ENCODE measurements at regions not wholly inside any gene's neighbourhood (a gene's known extent, or its start where the extent isn't known, plus 50 kb on each side); places are given as distances from the start of the nearest gene placed in this dataset.
"Not testable (repeated sequence)": the region's sequence is repeated elsewhere in the genome, so short reads cannot be mapped to it uniquely, and the experiment has no call there.

DNA sequence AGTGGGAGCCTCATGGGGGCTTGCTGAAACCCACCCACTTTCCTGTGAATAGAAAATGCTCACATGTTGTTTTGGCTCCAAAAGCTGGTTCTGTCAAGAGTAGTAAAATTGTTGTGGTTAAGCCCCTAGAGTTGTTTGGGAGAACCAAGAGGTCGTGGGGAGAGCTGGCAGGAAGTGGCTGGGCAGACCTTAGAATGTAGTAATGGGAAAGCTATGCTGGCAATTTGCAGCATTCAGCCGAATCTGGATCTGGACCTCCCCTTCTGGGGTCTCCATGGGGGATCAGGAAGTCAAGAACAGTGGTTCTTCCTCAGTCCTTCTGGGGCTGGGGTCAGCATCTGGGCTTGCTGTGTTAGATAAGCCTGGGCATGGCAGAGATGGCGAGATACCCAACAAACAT is 150.6 kb upstream of the TBX3 start:
- Histone ChIP-seq H3K27ac (ENCODE audit: low read depth, low read length) (no peak overlapping the region), H3K27me3 (ENCODE audit: control insufficient read depth in 1 of 2, insufficient read depth in 2 of 2, low read length in 2 of 2) (no peaks in the 10 kb centered on the region), H3K4me1 (ENCODE audit: control insufficient read depth in 1 of 2, insufficient read depth in 2 of 2, low read length in 2 of 2) (no peaks in the 10 kb centered on the region), H3K4me3 (ENCODE audit: low read depth in 1 of 2, low read length in 2 of 2) (no peak overlapping the region), H3K9ac (ENCODE audit: low read depth in 1 of 2, low read length in 2 of 2) (no peak overlapping the region), H3K36me3 (ENCODE audit: control insufficient read depth in 1 of 2, insufficient read depth in 2 of 2, low read length in 2 of 2) (no peaks in the 10 kb centered on the region), H3K9me3 (ENCODE audit: control insufficient read depth in 1 of 2, low read length in 2 of 2) (peaks cover 0 to 6% of the 10 kb centered on the region in 2 donors)

DNA sequence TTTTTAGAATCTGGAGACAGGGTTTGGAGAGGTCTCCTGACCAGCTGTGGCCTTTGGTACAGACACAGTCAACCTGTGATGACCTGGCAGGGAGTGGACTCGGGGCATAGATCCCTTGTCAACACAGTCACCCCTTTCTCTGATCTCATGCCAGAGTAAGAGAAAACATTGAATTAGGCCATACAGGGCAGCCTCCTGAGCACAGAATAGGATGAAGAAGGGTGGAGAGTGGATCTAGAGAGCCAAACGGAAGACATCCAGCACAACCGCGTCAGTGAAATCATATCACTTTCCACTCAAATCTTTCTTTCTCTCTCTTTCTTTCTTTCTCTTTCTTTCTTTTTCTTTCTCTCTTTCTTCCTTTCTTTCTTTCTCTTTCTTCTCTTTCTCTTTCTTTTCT is 145.9 kb upstream of the TBX3 start:
- H3K4me3 ChIP-seq (ENCODE audit: low read depth in 1 of 2, low read length in 2 of 2) = no peak overlapping the region
- peaks cover 23 to 25% of the 10 kb centered on the region in 2 donors for H3K4me1 ChIP-seq (ENCODE audit: control insufficient read depth in 1 of 2, insufficient read depth in 2 of 2, low read length in 2 of 2)
- no peaks in the 10 kb centered on the region for H3K36me3 ChIP-seq (ENCODE audit: control insufficient read depth in 1 of 2, insufficient read depth in 2 of 2, low read length in 2 of 2)
- H3K9ac ChIP-seq (ENCODE audit: low read depth in 1 of 2, low read length in 2 of 2) = no peak overlapping the region
- no peaks in the 10 kb centered on the region for H3K27me3 ChIP-seq (ENCODE audit: control insufficient read depth in 1 of 2, insufficient read depth in 2 of 2, low read length in 2 of 2)
- H3K9me3 ChIP-seq (ENCODE audit: control insufficient read depth in 1 of 2, low read length in 2 of 2) = no peaks in the 10 kb centered on the region
- no peak overlapping the region for H3K27ac ChIP-seq (ENCODE audit: low read depth, low read length)

DNA sequence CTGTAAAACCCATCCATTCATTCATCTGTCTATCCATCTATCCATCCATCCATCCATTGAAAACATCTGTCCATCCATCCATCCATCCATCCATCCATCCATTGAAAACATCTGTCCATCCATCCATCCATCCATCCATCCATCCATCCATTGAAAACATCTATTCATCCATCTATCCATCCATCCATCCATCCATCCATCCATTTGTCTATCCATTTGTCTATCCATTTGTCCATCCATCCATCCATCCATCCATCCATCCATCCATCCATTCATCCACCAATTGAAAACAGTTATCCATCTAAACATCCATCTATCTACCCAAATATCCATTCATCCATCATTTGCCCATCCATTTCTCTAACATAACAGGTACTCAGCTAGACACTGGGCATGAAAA is 145.3 kb upstream of the TBX3 start:
- not testable (repeated sequence) for H3K27me3 ChIP-seq (ENCODE audit: control insufficient read depth in 1 of 2, insufficient read depth in 2 of 2, low read length in 2 of 2); H3K9ac ChIP-seq (ENCODE audit: low read depth in 1 of 2, low read length in 2 of 2); H3K27ac ChIP-seq (ENCODE audit: low read depth, low read length); H3K4me3 ChIP-seq (ENCODE audit: low read depth in 1 of 2, low read length in 2 of 2); H3K9me3 ChIP-seq (ENCODE audit: control insufficient read depth in 1 of 2, low read length in 2 of 2); H3K36me3 ChIP-seq (ENCODE audit: control insufficient read depth in 1 of 2, insufficient read depth in 2 of 2, low read length in 2 of 2)
- peaks cover 23 to 25% of the 10 kb centered on the region in 2 donors for H3K4me1 ChIP-seq (ENCODE audit: control insufficient read depth in 1 of 2, insufficient read depth in 2 of 2, low read length in 2 of 2)

DNA sequence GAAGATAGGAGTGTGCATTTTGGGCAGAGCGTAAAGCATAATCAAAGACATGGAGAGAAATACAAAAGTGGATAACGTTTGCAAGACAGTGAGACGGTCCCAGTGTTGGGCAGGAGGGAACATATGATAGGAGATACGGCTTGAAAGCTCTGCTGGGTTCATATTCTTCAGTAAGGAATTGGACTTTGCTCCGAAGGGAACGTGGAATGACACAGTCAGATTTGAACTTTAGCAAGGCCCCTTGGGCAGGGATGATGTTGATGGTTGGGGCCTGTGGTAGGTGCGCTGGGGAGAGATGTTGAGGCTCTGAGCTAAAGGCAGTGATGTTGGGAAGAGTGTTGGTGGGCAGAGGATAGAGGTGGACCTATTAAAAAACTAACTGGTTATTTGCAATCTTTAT is 143.5 kb upstream of the TBX3 start:
- no peak overlapping the region for H3K4me3 ChIP-seq (ENCODE audit: low read depth in 1 of 2, low read length in 2 of 2)
- no peaks in the 10 kb centered on the region for H3K27me3 ChIP-seq (ENCODE audit: control insufficient read depth in 1 of 2, insufficient read depth in 2 of 2, low read length in 2 of 2)
- no peak overlapping the region for H3K9ac ChIP-seq (ENCODE audit: low read depth in 1 of 2, low read length in 2 of 2)
- H3K9me3 ChIP-seq (ENCODE audit: control insufficient read depth in 1 of 2, low read length in 2 of 2) = no peaks in the 10 kb centered on the region
- H3K36me3 ChIP-seq (ENCODE audit: control insufficient read depth in 1 of 2, insufficient read depth in 2 of 2, low read length in 2 of 2) = no peaks in the 10 kb centered on the region
- H3K4me1 ChIP-seq (ENCODE audit: control insufficient read depth in 1 of 2, insufficient read depth in 2 of 2, low read length in 2 of 2) = peaks cover 25 to 30% of the 10 kb centered on the region in 2 donors
- H3K27ac ChIP-seq (ENCODE audit: low read depth, low read length) = no peak overlapping the region

DNA sequence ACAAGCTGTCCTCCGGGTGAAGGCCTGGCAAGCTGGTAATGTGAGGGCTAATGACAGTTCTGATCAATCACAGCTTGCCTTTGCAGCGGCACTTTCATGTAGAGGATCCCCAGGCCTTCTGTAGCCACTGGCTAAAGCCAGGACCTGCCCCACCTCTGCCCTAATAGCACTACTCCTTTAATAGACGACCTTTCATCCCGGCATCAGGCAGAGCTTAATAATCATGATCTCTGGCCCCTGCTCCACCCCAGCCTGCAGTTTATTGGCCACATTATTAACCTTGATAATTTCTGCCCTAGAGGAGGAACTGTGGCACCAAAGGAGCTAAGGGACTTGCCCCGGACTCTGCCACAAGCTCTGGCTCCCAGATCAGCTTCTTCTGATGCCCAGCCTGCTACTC is 142.3 kb upstream of the TBX3 start:
- no peaks in the 10 kb centered on the region for H3K36me3 ChIP-seq (ENCODE audit: control insufficient read depth in 1 of 2, insufficient read depth in 2 of 2, low read length in 2 of 2)
- H3K9me3 ChIP-seq (ENCODE audit: control insufficient read depth in 1 of 2, low read length in 2 of 2) = no peaks in the 10 kb centered on the region
- no peak overlapping the region for H3K27ac ChIP-seq (ENCODE audit: low read depth, low read length)
- peak overlapping the region in 1 of 2 donors; percentile 32 for H3K4me3 ChIP-seq (ENCODE audit: low read depth in 1 of 2, low read length in 2 of 2)
- no peaks in the 10 kb centered on the region for H3K27me3 ChIP-seq (ENCODE audit: control insufficient read depth in 1 of 2, insufficient read depth in 2 of 2, low read length in 2 of 2)
- peak overlapping the region in 1 of 2 donors; percentile 9 for H3K9ac ChIP-seq (ENCODE audit: low read depth in 1 of 2, low read length in 2 of 2)
- peaks cover 25 to 30% of the 10 kb centered on the region in 2 donors for H3K4me1 ChIP-seq (ENCODE audit: control insufficient read depth in 1 of 2, insufficient read depth in 2 of 2, low read length in 2 of 2)

DNA sequence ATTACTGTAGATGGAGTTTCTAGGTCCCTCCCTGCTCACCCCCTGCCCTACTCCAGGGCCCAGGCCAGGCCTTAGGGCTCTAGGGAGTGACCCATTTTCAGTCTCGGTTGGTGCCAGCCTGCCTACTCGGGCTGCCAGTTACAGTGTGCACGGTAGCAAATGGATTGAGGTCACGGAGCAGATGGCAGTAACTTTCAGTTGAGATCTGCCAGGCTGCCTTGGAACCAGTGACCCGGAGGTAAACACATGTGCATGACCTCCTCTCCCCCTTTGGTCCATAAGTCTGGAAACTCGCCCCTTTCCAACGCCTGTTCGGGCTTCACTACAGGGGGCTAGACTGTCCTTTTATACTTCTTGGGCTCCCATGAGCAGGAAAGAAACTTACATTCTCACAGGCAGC is 139.7 kb upstream of the TBX3 start:
- no peaks in the 10 kb centered on the region for H3K9me3 ChIP-seq (ENCODE audit: control insufficient read depth in 1 of 2, low read length in 2 of 2)
- H3K9ac ChIP-seq (ENCODE audit: low read depth in 1 of 2, low read length in 2 of 2) = no peak overlapping the region
- H3K27me3 ChIP-seq (ENCODE audit: control insufficient read depth in 1 of 2, insufficient read depth in 2 of 2, low read length in 2 of 2) = no peaks in the 10 kb centered on the region
- H3K27ac ChIP-seq (ENCODE audit: low read depth, low read length) = no peak overlapping the region
- H3K4me1 ChIP-seq (ENCODE audit: control insufficient read depth in 1 of 2, insufficient read depth in 2 of 2, low read length in 2 of 2) = peaks cover 23 to 30% of the 10 kb centered on the region in 2 donors
- H3K4me3 ChIP-seq (ENCODE audit: low read depth in 1 of 2, low read length in 2 of 2) = no peak overlapping the region
- H3K36me3 ChIP-seq (ENCODE audit: control insufficient read depth in 1 of 2, insufficient read depth in 2 of 2, low read length in 2 of 2) = no peaks in the 10 kb centered on the region

DNA sequence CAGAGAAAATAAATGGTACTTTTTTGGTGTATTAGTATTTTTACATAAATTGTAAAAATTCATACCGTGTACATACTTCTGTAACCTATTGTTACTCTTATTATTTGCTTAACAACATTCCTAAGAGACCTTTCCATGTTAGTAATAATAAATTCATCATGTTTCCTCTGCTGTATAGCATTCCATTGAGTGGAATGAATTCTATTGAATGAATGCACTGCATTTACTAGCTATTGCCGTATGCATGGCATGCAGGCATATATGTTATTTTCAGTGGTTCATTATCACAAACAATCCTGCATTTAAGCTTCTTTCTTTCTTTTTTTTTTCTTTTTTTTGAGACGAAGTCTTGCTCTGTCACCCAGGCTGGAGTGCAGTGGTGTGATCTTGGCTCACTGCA is 137.6 kb upstream of the TBX3 start:
- peaks cover 6 to 17% of the 10 kb centered on the region in 2 donors for H3K4me1 ChIP-seq (ENCODE audit: control insufficient read depth in 1 of 2, insufficient read depth in 2 of 2, low read length in 2 of 2)
- H3K9me3 ChIP-seq (ENCODE audit: control insufficient read depth in 1 of 2, low read length in 2 of 2) = no peaks in the 10 kb centered on the region
- no peaks in the 10 kb centered on the region for H3K36me3 ChIP-seq (ENCODE audit: control insufficient read depth in 1 of 2, insufficient read depth in 2 of 2, low read length in 2 of 2)

DNA sequence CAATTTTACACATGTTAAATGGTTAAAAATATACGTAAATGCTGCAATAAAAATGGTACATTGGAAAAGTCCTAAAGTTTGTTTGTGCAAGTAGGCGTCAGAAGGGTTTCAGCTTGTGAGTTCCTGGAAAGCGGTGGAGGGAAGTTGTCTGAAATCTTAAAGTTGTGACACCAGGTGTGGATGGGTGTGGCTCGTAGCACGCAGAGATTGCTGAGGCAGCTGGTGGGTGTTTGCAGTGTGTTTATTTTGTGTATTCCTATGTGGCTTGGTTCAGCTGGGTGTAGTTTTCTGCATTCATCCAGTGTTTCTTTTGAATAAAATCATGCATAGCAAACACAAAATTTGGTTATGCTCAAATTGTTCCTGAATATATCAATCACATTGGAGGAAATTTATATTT is 136.8 kb upstream of the TBX3 start:
- Histone ChIP-seq H3K9ac (ENCODE audit: low read depth in 1 of 2, low read length in 2 of 2) (no peak overlapping the region), H3K27ac (ENCODE audit: low read depth, low read length) (no peak overlapping the region), H3K9me3 (ENCODE audit: control insufficient read depth in 1 of 2, low read length in 2 of 2) (no peaks in the 10 kb centered on the region), H3K36me3 (ENCODE audit: control insufficient read depth in 1 of 2, insufficient read depth in 2 of 2, low read length in 2 of 2) (no peaks in the 10 kb centered on the region), H3K27me3 (ENCODE audit: control insufficient read depth in 1 of 2, insufficient read depth in 2 of 2, low read length in 2 of 2) (no peaks in the 10 kb centered on the region), H3K4me3 (ENCODE audit: low read depth in 1 of 2, low read length in 2 of 2) (no peak overlapping the region), H3K4me1 (ENCODE audit: control insufficient read depth in 1 of 2, insufficient read depth in 2 of 2, low read length in 2 of 2) (peaks cover 2 to 9% of the 10 kb centered on the region in 2 donors)

More for the DNA sequence above, 137.6 kb upstream of the TBX3 start:
- Histone ChIP-seq H3K9ac (ENCODE audit: low read depth in 1 of 2, low read length in 2 of 2) (no peak overlapping the region), H3K4me3 (ENCODE audit: low read depth in 1 of 2, low read length in 2 of 2) (no peak overlapping the region), H3K27ac (ENCODE audit: low read depth, low read length) (no peak overlapping the region), H3K27me3 (ENCODE audit: control insufficient read depth in 1 of 2, insufficient read depth in 2 of 2, low read length in 2 of 2) (no peaks in the 10 kb centered on the region)

DNA sequence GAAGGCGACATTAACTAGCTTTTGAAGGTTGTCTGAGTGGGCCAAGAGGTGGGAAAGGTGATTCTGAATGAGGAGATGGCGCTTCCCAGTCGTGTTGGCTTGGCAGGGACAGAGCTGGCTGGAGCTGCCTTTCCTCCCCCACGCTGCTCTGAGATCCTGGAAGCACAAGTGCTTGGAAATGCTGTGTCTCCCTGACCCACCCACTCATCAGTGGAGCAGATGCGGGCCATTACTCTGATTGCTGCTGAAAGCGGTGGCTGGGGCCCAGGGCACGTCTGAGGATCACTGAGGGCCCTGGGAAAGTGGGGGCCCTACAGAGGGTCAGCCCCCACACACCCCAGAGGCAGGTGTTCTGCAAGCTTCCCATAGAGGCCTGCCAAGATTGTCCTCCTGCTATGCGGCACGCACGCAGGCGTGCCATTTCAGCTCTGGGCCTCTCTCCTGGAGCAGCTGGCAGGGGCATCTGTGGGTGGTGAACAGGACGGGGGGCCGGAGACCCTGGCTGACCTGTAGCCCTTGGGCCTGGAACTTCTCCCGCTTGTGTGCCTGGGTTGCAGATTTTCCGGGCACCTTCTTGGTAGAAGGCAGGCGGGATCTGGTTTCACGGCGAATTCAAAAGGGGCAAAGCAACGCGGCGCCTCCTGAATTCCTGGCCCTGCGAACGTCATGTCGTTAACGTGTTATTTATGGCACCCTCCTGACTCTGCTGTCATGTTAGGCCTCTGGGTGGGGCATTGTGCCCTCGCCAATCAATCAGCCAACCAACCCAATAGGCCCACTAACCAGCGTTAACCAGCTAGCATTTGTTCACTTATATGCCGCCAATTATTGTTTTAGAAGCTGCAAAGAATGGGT is 133.8 kb upstream of the TBX3 start:
- no peaks in the 10 kb centered on the region for H3K4me1 ChIP-seq (ENCODE audit: control insufficient read depth in 1 of 2, insufficient read depth in 2 of 2, low read length in 2 of 2)
- no peaks in the 10 kb centered on the region for H3K9me3 ChIP-seq (ENCODE audit: control insufficient read depth in 1 of 2, low read length in 2 of 2)
- no peaks in the 10 kb centered on the region for H3K27me3 ChIP-seq (ENCODE audit: control insufficient read depth in 1 of 2, insufficient read depth in 2 of 2, low read length in 2 of 2)
- no peak overlapping the region for H3K27ac ChIP-seq (ENCODE audit: low read depth, low read length)
- H3K4me3 ChIP-seq (ENCODE audit: low read depth in 1 of 2, low read length in 2 of 2) = no peak overlapping the region
- no peak overlapping the region for H3K9ac ChIP-seq (ENCODE audit: low read depth in 1 of 2, low read length in 2 of 2)
- H3K36me3 ChIP-seq (ENCODE audit: control insufficient read depth in 1 of 2, insufficient read depth in 2 of 2, low read length in 2 of 2) = no peaks in the 10 kb centered on the region

DNA sequence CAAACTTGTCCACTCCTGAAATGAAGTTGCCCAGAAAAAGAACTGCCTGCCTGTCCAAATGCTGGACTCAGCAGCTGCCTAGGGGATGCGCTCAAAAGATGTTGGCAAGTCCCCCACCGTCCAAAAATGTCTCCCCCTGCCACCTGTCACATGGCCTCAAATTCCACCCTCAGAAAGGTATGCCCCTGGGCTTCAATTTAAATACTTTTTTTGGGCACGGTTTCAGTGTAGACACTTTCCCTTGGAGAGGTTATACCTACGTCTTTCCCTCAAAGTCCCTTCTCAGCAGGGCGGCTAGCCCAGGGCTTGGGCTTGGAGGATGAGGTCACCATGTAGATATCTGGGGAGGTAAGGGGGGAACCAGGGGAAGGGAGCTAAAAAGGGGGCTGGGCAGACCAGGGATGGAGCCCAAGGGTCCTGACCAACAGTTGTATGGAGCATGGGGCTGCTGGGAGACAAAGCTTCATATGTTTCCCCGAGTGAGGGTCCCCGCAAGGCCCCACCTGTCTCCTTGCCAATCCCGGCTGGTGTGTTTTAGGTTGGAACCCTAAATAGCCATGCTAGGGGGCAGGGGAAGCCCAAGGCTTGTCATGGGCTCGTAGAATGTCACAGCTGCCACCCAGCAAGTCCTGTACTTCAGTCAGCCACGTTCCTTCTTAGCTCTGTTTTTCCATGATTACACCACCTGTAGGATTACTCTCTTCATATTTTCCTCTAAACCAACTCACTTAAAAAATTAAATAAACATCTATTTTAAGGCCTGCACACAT is 131.2 kb upstream of the TBX3 start:
- H3K27me3 ChIP-seq (ENCODE audit: control insufficient read depth in 1 of 2, insufficient read depth in 2 of 2, low read length in 2 of 2) = no peaks in the 10 kb centered on the region
- H3K9ac ChIP-seq (ENCODE audit: low read depth in 1 of 2, low read length in 2 of 2) = no peak overlapping the region
- no peak overlapping the region for H3K27ac ChIP-seq (ENCODE audit: low read depth, low read length)
- H3K4me3 ChIP-seq (ENCODE audit: low read depth in 1 of 2, low read length in 2 of 2) = no peak overlapping the region
- H3K36me3 ChIP-seq (ENCODE audit: control insufficient read depth in 1 of 2, insufficient read depth in 2 of 2, low read length in 2 of 2) = no peaks in the 10 kb centered on the region
- H3K9me3 ChIP-seq (ENCODE audit: control insufficient read depth in 1 of 2, low read length in 2 of 2) = no peaks in the 10 kb centered on the region
- H3K4me1 ChIP-seq (ENCODE audit: control insufficient read depth in 1 of 2, insufficient read depth in 2 of 2, low read length in 2 of 2) = no peaks in the 10 kb centered on the region
